Esophagus muscularis mucosa (tissue), 4 donors: ENCODE measurements at regions not wholly inside any gene's neighbourhood (a gene's known extent, or its start where the extent isn't known, plus 50 kb on each side); places are given as distances from the start of the nearest gene placed in this dataset.

Experiments
- DNase-seq: peaks from one replicate; pipeline ENCODE4 v3.0.0-alpha.2; 2017; ENCODE audit errors: extremely low spot score
- H3K27ac ChIP-seq, 4 donors: fragments of 200-600 bp; sonication (generic); replicated peaks in 1 of 4; 1 replicate in 3 of 4; 2 replicates in 1 of 4; pipeline ENCODE4 v1.5.1; 2016 to 2019; ENCODE audit warnings: mild to moderate bottlenecking in 1 of 4
- H3K27me3 ChIP-seq, 4 donors: fragments of 200-600 bp; sonication (generic); one replicate each; pipeline versions ENCODE4 v1.5.1 to v1.6.0; 2016 to 2019
- H3K36me3 ChIP-seq, 4 donors: fragments of 200-600 bp; sonication (generic); one replicate each; pipeline ENCODE4 v1.5.1; 2016 to 2019
- H3K4me1 ChIP-seq, 4 donors: fragments of 200-600 bp; sonication (generic); one replicate each; pipeline ENCODE4 v1.5.1; 2016 to 2019
- H3K4me3 ChIP-seq, 4 donors: fragments of 200-600 bp; sonication (generic); 1 replicate in 2 of 4; 2 replicates in 2 of 4; pipeline ENCODE4 v1.5.1; 2016 to 2019; ENCODE audit warnings: mild to moderate bottlenecking in 4 of 4, moderate library complexity in 1 of 4
- H3K9me3 ChIP-seq, 4 donors: fragments of 200-600 bp; sonication (generic); 1 replicate in 3 of 4; 2 replicates in 1 of 4; pipeline ENCODE4 v1.5.1; 2016 to 2019
- CTCF ChIP-seq, 3 experiments: fragments of 200-600 bp in 2 of 3; fragments of 450-650 bp in 1 of 3; sonication (generic) in 2 of 3; IDR thresholded peaks; one replicate each; pipeline ENCODE4 v1.5.1; 2017 to 2019; ENCODE audit warnings: antibody characterized with exemption in 3 of 3, mild to moderate bottlenecking in 2 of 3, moderate library complexity in 1 of 3
- EP300 ChIP-seq: sonication (generic); formaldehyde crosslinking; IDR thresholded peaks from one replicate; pipeline ENCODE4 v1.6.1; 2017; ENCODE audit warnings: antibody characterized with exemption
- POLR2A ChIP-seq: fragments of 450-650 bp; IDR thresholded peaks from one replicate; pipeline ENCODE4 v1.6.1; 2017; ENCODE audit warnings: antibody characterized with exemption, moderate library complexity, mild to moderate bottlenecking, low read depth
- POLR2AphosphoS5 ChIP-seq, 2 donors: sonication (generic); formaldehyde crosslinking; IDR thresholded peaks; one replicate each; pipeline ENCODE4 v1.6.1; 2017; ENCODE audit warnings: antibody characterized with exemption in 2 of 2
- WGBS: methylation state at CpG from one replicate; pipeline ENCODE4 v1.1.5; 2018; 5-methylcytosine and 5-hydroxymethylcytosine counted together
- intact Hi-C: fragments of 100-400 bp; cut with DNase I; formaldehyde crosslinking; loops from one replicate; pipeline ENCODE4 v1.15.1; 2023

GRCh38 chr14:84519836-84520235 is 1010.1 kb upstream of the FLRT2 start:
- Histone ChIP-seq H3K4me3 (no peak overlapping the region), H3K4me1 (no peaks in the 10 kb centered on the region), H3K27ac (no peak overlapping the region), H3K36me3 (no peaks in the 10 kb centered on the region), H3K9me3 (no peaks in the 10 kb centered on the region), H3K27me3 (no peaks in the 10 kb centered on the region)
- TF ChIP-seq POLR2AphosphoS5 (IDR thresholded peaks at IDR 0.05) = no peak
- TF ChIP-seq POLR2A = no peak
- no peak for TF ChIP-seq EP300
- TF ChIP-seq CTCF (IDR thresholded peaks at IDR 0.05) = no peak
- intact Hi-C loops = no loop called here
- DNase-seq = no peak
- 82% methylated on average over 3 of the region's 3 CpGs for WGBS

- intact Hi-C loops = no loop called here
- no peak overlapping the region for H3K4me3 ChIP-seq
- no peaks in the 10 kb centered on the region for H3K9me3 ChIP-seq
- DNase-seq = no peak
- H3K36me3 ChIP-seq = no peaks in the 10 kb centered on the region
- H3K27me3 ChIP-seq = no peaks in the 10 kb centered on the region
- TF ChIP-seq POLR2AphosphoS5 (IDR thresholded peaks at IDR 0.05) (no peak), POLR2A (no peak), EP300 (no peak), CTCF (IDR thresholded peaks at IDR 0.05) (no peak)
- H3K27ac ChIP-seq = no peak overlapping the region
- WGBS = 70% methylated on average over 1 of the region's 1 CpG
- no peaks in the 10 kb centered on the region for H3K4me1 ChIP-seq
These were observed 1009.1 kb upstream of the FLRT2 start for GRCh38 chr14:84520711-84521338.

GRCh38 chr14:84523746-84524145 is 1006.2 kb upstream of the FLRT2 start:
- WGBS = 78% methylated on average over 2 of the region's 2 CpGs
- Histone ChIP-seq H3K4me3 (no peak overlapping the region), H3K9me3 (no peaks in the 10 kb centered on the region), H3K36me3 (no peaks in the 10 kb centered on the region), H3K27me3 (no peaks in the 10 kb centered on the region), H3K27ac (no peak overlapping the region), H3K4me1 (no peaks in the 10 kb centered on the region)
- intact Hi-C loops = no loop called here
- no peak for DNase-seq
- no peak for TF ChIP-seq EP300
- TF ChIP-seq CTCF (IDR thresholded peaks at IDR 0.05) = no peak
- no peak for TF ChIP-seq POLR2AphosphoS5 (IDR thresholded peaks at IDR 0.05)
- TF ChIP-seq POLR2A = no peak

- Histone ChIP-seq H3K36me3 (no peaks in the 10 kb centered on the region), H3K27ac (no peak overlapping the region), H3K9me3 (no peaks in the 10 kb centered on the region), H3K27me3 (no peaks in the 10 kb centered on the region), H3K4me3 (no peak overlapping the region), H3K4me1 (no peaks in the 10 kb centered on the region)
- 60% methylated on average over 3 of the region's 3 CpGs for WGBS
- intact Hi-C loops = no loop called here
- TF ChIP-seq POLR2AphosphoS5 (IDR thresholded peaks at IDR 0.05) (no peak), EP300 (no peak), POLR2A (no peak), CTCF (IDR thresholded peaks at IDR 0.05) (no peak)
- no peak for DNase-seq
These were observed 1002.2 kb upstream of the FLRT2 start for GRCh38 chr14:84527706-84528105.

- no peak for TF ChIP-seq EP300
- TF ChIP-seq POLR2AphosphoS5 (IDR thresholded peaks at IDR 0.05) = no peak
- no peak for TF ChIP-seq CTCF (IDR thresholded peaks at IDR 0.05)
- TF ChIP-seq POLR2A = no peak
- Histone ChIP-seq H3K27me3 (no peaks in the 10 kb centered on the region), H3K27ac (no peak overlapping the region), H3K36me3 (no peaks in the 10 kb centered on the region), H3K4me1 (no peaks in the 10 kb centered on the region), H3K9me3 (no peaks in the 10 kb centered on the region), H3K4me3 (no peak overlapping the region)
- intact Hi-C loops = no loop called here
- DNase-seq = no peak
- WGBS = 95% methylated on average over 2 of the region's 2 CpGs
These were observed 997.9 kb upstream of the FLRT2 start for GRCh38 chr14:84532016-84532415.
